Stimulated activated CD4-positive, alpha-beta T cell treated with anti-CD3 and anti-CD28 coated beads, Interleukin-15, amount 100 ng/mL, for 24 hours (primary cell): ENCODE measurements at regions not wholly inside any gene's neighbourhood (a gene's known extent, or its start where the extent isn't known, plus 50 kb on each side); places are given as distances from the start of the nearest gene placed in this dataset.

Experiments used
- DNase-seq: peaks from one replicate; pipeline ENCODE4 v3.0.0-alpha.2; 2020

DNA sequence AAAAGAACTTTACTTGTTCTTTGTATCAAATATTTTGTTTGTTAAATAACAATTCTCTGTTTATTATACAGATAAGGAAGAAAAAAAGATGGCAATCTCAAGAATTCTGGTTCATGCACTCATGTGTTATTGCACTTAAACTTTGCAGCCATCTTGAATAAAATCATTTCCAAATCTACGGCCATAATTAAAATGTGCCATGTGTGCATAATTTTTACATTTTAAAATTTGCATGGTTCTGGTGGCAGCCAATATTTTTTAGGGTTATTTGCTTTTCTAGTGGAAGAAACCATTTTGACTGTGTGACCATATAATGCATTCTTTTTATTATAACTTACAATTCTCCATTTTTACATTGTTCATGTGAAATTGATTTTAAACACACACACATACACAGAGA, 1518.1 kb upstream of the ZEB2 start:
- no peak for DNase-seq

DNA sequence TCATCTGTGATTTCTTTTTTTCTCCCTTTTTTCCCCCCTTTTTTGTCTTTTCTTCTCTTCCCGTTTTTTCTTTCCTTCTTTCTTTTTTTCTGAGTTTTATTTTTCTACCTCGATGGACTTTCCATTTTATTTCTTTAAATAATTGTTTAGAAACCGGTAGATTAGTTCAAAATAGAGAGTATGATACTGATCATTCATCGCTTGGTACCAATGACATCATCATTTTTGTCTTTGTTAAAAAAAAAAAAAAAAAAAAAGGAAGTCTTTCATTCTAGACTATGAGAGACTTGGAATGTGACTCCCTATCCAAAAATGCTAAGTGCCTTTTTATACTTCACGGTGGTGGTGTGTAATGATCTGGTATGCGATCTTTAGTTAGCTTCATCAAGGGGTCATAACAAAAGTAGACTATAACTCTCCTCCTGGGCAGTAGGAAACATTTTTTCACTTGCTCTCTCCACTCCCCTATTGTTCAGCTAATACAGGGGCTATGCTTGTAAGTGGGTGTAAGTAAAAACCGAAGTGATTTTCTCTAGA, 1517.5 kb upstream of the ZEB2 start:
- no peak for DNase-seq

DNA sequence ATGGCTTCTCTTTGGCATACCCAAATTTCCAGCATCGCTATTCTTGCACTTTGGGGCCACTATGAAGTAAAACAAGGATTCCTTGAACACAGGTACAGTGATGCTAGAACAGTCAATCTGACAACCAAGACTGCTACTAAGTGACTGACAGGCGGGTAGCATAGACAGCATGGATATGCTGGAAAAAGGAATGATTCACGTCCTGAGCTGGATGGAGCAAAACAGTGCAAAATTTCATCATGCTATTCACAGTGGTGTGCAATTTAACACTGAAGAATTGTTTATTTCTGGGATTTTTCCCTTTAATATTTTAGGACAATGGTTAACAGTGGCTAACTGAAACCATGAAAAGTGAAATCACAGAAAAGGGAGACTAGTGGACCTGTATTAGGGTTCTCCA, 1511.2 kb upstream of the ZEB2 start:
- no peak for DNase-seq

DNA sequence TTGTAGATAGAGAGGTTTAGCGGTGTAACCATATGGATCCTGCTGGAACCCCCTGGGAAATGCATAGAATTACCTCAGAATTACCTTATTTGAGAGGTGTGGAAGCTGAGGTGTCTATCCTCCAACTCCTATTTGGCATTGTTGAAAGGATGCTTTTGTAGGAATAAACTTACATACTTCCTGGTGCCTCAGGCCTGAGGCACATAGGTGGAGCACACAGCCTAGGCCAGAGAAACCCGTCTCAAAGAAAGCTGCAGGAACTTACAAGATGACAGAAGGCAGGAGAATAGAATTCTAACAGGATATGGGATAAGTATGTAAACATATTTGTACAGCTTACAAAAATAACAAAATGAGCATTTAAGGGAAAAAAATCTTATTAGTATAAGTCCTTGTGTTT, 1507.2 kb upstream of the ZEB2 start:
- DNase-seq: no peak

DNA sequence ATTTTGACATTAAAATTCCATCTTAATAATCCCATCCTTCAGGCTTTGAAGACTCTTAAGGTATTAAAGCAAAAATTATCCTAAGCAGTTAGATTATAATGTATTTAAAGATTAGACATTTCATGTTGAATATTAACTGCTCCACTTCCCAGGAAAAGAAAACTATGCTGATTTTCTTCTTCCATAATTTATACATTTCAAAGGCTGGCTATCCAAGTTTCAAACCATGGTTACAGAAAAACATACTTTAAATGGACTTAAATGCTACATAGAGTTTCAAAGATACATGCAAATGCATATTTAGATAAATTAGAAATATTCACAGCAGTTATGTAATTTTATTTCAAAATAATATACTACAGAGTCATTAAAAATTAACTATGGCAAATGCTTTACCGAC, 1505.6 kb upstream of the ZEB2 start:
- DNase-seq: no peak

DNA sequence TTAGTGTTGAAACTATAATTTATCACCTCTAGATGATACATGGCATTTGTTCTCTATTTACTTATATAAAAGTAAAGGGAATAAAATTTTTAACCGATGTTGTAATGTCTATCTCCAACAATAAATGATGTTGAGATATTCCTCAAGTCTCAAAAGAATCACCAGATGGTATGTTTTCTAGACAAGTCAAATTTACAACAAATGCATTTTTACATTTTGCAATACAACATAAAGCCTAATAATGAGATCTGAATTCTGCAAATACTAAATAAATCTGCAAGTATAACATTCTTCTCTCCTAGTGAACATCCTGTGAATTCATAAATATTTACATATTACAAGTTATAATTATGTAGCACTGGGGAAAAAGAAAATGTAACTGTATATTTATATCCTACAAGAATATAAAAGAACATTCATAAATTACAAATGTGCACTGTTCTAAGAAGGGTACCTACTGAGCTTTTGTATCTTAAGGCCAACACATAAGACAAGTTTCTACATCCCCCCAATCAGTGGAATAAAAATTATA, 1504.4 kb upstream of the ZEB2 start:
- DNase-seq: no peak

DNA sequence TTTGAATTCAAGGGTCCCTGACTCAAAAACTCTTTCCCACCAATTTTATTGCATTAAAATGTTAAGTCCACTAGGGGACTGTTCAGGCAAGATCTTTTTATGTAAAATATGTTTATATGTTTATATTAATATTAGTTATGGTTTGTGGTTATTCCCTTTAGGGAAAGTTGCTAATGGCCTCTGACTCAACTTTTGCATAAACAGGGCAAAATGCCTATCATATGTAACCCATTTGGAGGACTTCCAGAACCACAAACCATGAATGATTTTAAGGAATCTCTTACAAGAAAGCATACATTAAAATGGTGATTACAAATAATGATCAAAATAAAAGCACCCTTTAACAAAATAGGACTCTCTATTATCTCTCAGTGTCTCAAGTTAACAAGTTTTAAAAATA, 1484.5 kb upstream of the ZEB2 start:
- DNase-seq: no peak

DNA sequence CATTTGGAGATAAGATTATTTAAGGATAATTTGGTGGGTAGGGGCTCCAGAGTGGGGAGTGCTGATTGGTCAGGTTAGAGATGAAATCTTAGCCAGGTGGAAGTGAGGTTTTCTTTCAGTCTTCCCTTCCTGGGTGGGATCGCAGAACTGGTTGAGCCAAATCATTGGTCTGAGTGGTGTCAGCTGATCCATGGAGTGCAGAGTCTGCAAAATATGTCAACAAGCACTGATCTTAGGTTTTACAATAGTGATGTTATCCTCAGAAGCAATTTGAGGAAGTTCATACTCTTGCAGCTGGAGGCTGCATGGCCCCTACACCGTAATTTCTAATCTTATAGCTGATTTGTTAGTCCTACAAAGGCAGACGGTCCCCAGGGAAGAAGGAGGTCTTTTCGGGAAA, 1483.4 kb upstream of the ZEB2 start:
- DNase-seq: no peak

DNA sequence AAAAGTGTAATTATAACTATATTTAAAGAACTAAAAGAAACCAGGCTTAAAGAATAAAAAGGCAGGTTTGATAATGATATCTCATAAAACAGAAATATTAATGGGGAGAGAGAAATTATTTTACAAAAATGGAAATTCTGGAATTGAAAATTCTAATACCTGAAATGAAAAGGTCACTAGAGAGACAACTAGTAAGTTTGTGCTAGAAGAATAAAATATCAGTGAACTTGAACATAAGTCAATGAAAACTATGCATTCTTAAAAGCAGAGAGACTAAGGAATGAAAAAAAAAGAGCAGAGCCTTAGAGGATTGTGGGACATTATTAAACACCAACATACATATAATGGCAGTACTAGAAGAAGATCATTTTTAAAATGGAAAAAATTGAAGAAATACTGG, 1475.0 kb upstream of the ZEB2 start:
- DNase-seq: no peak

DNA sequence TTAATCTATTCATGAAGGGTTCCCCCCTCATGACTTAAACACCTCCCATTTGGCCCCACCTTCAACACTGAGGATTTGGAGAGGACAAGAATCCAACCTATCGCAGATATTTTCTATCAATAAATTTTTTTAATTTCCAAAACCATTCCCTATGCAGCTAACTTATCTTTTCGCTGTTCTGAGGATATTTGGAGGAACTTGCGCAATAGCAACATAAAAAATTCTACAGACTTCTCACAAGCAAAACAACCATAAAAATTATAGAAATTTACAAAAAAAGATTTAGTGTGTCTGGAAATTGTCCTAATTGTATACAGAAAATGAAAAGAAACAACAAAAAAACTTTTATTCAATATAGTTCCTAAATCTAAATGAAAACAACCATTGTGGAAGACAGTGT, 1472.7 kb upstream of the ZEB2 start:
- DNase-seq: no peak

DNA sequence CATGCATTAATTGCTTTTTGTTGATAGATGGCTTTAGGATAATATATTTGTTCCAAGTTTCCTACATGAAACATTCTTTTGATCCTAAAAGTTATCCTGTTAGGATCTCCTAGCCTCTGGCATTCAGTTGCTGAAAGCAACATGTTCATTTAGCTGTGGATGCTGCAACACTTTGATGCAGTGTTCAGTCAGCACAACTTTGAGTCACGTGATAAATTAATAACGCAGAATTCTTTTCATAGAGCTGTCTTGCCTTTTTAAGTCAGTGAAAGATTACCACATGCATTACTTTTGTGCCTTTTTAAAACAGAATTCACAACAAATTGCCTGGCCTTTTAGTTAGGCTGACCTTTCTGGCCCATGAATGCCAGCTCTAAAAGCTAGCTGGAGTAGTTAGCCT, 1467.9 kb upstream of the ZEB2 start:
- no peak for DNase-seq

DNA sequence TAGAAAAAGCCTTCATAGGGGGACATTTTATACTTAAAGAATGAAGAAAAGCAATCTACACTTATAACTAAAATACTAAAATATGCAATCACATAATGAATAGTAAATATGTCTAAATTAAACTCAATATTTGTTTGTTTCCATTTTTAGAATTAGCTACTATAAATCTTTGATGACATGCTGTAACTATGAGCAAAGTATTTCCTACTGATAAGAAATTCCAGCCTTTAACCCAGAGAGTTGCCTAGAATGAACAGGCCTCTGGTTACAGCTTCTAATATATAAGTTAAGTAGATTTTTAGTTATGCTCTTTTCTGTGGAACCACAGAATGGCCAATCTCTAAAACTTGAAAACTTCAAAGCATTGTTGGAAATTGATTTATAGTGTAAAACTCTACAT, 1465.6 kb upstream of the ZEB2 start:
- no peak for DNase-seq

DNA sequence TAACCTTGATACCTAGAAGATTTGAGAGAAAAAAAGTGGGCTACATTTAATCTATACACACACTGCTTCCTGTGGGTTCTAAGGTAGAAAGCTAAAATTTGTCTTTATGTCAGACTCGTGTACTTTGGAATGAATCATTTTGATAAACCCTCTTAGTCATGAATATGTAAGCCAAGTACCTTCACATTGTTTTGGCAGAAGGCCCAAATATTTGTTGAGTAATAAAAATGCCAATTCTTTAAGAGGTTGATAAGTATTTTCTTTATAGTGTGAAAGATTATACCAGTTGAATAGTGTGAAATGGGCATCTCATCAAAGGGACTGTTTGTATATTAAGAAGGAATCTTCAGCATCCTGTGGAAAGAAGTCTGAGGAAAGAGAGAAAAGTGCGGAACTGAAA, 1464.7 kb upstream of the ZEB2 start:
- no peak for DNase-seq

DNA sequence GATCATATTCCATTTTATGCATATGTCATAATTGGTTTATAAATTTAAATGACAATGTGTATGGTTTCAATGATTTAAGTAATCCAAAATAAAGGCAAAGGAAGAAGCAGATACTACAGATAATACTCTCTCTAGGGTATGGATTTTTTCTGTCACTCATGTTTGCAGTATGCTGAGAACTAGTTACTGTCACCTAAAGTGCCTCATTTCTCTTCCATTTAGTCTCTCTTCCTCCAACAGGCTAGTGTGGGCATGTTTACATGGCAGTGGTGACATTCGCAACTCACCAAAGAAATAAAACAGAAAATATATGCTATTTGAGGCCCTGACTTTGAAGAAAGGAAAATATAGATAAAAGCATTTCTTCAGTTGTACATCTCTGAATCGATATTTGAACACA, 1460.4 kb upstream of the ZEB2 start:
- no peak for DNase-seq

DNA sequence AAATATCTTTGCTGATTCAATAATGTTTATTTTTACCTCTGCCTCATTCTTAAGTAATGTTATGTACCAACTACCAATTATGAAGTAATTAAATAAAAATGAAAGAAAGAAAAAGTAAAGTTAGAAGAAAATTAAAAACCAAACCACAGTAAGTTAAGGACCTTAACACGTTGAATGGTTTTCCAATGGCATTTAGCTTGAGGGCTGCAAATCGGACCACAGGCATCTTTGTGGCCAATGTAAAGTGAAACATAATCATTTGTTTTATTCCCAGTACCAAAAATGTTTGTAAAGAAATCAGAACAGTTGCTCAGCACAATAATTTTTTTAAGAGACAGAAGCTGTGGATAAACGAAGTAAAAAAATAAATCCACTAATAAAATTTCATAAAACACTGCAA, 1455.5 kb upstream of the ZEB2 start:
- DNase-seq: no peak

DNA sequence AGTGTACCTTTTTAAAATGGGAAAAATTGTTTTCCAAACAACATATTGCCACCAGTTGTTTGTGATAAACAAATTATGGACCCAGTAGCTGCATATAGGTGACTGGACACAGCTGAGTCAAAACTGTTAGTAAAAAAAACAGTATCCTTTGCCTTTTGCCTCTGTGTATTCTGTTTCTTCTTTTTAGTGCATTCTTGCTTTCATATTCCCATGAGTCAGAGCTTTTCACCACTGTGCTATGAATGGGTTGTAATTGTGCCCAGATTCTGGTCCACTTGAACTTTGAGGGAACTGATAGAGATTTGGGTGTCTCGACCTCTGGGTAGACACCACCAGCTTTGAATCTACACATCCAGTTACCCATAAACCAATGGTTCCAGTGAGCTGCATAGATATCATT, 1441.9 kb upstream of the ZEB2 start:
- no peak for DNase-seq

DNA sequence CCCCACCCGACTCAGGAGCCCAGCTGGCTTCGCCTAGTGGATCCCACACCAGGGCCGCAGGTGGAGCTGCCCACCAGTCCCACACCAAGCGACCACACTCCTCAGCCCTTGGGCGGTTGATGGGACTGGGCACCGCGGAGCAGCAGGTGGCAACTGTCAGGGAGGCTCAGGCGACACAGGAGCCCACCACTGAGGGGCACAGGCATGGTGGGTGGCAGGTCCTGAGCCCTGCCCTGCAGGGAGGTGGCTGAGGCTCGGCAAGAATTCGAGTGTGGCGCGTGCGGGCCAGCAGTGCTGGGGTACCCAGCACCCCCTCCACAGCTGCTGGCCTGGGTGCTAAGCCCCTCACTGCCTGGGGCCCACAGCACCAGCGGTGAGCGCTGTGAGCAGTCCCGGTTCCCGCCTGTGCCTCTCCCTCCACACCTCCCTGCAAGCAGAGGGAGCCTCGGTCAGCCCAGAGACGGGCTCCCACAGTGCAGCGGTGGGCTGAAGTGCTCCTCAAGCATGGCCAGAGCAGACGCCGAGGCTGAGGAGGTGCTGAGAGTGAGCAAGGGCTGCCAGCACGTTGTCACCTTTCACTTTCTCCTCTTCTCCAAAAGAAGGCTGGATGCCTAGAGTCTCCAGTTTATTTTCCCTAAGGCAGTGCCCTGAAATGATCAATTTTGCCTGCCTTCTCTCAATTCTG, 1440.7 kb upstream of the ZEB2 start:
- no peak for DNase-seq

DNA sequence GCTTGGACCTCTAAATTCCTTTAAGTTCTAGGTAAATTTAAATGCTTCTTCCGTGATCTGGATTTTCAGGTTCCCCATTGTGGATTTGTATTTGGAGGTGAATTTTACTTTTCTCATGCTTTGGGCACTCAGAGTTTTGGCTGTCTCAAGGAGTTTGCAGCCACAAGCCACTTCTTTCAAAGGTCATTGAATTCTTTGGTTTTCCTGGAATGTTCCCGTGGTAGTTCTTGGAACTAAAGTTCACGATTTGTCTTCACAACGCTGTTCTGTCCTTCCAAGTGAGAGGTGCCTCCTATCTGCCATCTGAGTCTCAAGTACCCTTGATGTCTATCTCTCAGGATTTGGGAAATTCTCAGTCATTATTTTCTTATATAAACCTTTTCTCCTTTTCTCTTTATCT, 1438.7 kb upstream of the ZEB2 start:
- no peak for DNase-seq

DNA sequence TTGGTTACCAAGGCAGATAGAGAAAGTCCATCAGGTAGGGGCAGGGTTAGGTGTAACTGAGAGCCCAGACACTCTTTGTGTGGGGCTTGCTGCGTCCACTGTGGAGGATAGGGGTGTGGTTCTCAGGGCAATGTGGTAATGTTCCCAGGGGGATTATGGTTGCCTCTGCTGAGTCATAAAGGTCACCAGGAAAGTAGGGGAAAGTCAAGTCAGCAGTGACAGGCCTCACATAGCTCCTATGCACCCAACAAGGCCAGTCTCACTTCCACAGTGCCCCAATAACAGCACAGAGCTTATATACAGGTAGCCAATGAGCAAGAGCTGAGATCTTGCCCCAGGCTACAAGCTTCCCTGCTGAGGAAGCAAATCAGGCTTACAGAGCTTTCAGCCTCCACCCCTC, 1438.0 kb upstream of the ZEB2 start:
- no peak for DNase-seq

DNA sequence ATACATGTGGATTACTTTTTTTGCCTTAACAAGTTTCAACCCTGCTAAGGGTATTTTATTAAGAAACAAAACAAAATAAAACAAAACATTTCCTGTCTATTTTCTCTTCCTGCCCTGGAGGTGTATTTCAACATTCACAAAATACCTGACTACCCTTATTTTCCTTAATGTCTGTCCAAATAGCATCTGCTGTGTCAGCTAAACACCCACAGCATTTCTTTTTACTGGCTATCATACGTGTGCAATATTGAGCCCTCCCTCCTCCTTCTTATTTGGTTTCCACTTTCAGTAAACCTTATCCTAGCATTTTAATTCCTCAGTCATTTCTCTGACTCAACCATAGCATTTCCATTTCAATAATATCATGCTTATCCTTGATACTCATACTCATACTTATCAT, 1420.0 kb upstream of the ZEB2 start:
- no peak for DNase-seq

DNA sequence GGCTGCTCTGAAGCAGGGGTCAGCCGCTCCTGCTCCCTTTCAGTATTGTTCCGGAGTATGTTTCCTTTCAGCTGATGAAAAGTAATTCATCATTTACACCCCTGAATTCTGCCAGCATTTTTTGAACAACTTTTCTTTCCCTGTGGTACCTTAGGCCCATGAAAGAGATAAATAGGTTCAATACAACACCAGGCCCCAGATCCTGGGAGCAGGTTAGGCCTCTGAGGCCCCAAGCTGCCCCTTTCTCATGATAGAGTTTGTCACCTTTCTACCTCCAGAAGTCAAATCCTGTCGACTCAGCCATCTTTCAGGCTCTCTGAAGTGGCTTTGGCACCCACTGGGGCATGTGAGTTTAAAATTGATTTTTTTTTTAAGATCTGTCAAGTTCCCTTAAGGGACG, 1415.1 kb upstream of the ZEB2 start:
- DNase-seq: no peak

DNA sequence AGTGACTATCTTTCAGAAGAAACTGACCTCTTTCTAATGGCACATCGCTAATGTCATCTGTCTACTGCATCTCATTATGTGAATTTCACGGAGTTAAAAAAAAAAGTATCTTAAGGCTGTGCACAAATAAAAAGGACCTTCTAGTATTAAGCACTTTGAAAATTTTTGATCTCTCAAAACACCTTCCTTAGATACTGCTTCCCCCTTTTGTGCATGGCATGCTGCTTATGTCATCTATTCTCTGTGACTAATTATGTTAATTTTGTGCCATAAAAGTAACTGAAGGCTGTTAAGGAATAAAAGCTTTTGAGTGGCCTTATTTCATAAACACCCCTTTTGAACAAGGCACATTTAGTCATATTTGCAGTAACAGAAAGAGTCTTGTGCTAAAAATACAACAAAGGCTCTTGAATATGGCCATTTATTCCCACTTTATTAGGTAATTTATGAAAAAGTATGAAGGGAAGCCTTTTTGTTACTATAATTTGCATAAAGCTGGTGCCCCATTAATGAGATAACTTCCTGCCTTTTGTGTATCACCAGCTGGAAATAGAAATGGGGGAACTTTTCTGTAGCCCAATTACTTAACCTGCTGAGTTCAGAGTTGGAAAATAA, 1412.0 kb upstream of the ZEB2 start:
- DNase-seq: no peak

DNA sequence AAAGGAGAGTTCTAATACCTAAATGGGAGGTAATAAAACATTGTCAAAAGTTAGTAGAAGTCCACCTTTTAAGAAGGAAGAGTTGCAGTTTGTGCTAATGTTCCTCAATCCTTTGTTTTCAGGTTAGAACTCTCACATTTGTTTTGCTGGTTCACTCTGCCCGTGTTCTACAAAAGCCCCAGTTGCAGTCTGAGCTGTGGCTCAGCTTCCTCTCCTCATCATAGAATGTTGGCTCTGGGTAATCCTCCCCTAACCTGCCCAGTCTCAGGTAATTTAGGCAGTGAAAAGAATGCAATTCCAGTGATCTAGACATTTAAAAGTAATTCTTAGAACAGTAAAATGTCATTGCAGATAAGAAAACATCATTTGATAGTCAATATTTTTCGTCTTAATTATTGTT, 1410.4 kb upstream of the ZEB2 start:
- no peak for DNase-seq

DNA sequence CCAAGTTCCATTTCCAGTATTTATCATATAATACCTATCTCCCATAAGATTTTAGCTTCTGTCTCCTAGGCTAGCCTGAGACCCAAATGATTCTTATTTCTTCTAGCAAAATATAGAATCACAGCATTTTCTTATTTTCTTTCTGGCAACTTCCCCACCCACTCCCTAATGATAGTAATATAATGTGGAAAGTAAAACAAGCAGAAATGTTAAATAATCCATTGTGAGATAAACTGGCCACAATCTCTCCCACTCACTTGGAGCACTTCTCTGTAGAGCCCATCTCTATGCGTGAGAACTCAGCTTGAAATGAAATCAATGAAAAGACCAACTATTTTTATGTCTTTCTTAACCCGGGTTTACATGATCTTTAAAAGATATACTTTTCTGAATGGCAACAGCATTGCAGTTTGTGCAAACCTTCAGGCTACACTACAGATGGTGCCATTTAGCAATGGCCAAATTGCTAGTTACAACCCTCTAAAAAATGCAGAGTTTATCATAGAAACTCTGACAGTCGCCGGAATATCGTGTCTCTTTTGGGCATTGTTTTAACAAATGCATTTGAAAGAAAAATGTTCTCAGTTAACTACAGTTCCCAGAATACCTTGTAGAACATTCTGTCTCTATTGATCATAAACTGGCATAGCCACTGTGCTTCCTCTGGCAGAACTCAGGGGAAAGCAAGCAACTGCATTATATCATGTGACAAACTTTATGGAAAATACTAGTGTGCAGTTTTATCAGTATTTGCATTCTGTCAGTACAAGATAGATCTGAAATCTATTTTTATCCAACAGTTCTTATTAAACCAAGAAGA, 1407.4 kb upstream of the ZEB2 start:
- no peak for DNase-seq
